Esophagus muscularis mucosa (tissue), 3 donors: ENCODE measurements at regions not wholly inside any gene's neighbourhood (a gene's known extent, or its start where the extent isn't known, plus 50 kb on each side); places are given as distances from the start of the nearest gene placed in this dataset.

Source experiments
- CTCF ChIP-seq, 3 experiments: fragments of 200-600 bp in 2 of 3; fragments of 450-650 bp in 1 of 3; sonication (generic) in 2 of 3; IDR thresholded peaks; one replicate each; pipeline ENCODE4 v1.5.1; 2017 to 2019; ENCODE audit warnings: antibody characterized with exemption in 3 of 3, mild to moderate bottlenecking in 2 of 3, moderate library complexity in 1 of 3
- POLR2A ChIP-seq: fragments of 450-650 bp; IDR thresholded peaks from one replicate; pipeline ENCODE4 v1.6.1; 2017; ENCODE audit warnings: antibody characterized with exemption, moderate library complexity, mild to moderate bottlenecking, low read depth
- POLR2AphosphoS5 ChIP-seq, 2 donors: sonication (generic); formaldehyde crosslinking; IDR thresholded peaks; one replicate each; pipeline ENCODE4 v1.6.1; 2017; ENCODE audit warnings: antibody characterized with exemption in 2 of 2

GRCh38 chr9:11011696-11012095 lies 398.9 kb upstream of the PTPRD start:
- TF ChIP-seq POLR2AphosphoS5 (IDR thresholded peaks at IDR 0.05), result no peak
- no peak for TF ChIP-seq CTCF (IDR thresholded peaks at IDR 0.05)
- TF ChIP-seq POLR2A, result no peak
